ENCODE measurements at regions not wholly inside any gene's neighbourhood (a gene's known extent, or its start where the extent isn't known, plus 50 kb on each side); places are given as distances from the start of the nearest gene placed in this dataset.

- WGBS (ENCODE audit: extremely low coverage, insufficient coverage, insufficient read length): no CpG with 5 or more reads among the region's 2 CpGs
- no peak overlapping the region for H3K14ac ChIP-seq (ENCODE audit: low read length)
- no peaks in the 10 kb centered on the region for H3K4me1 ChIP-seq (ENCODE audit: control insufficient read depth in 1 of 2, insufficient read depth in 2 of 2, low read length in 2 of 2)
- H3K36me3 ChIP-seq (ENCODE audit: control insufficient read depth in 1 of 2, insufficient read depth in 2 of 2, low read length in 2 of 2): no peaks in the 10 kb centered on the region
- no peak overlapping the region for H3K4ac ChIP-seq (ENCODE audit: low read depth, low read length)
- H3K9ac ChIP-seq (ENCODE audit: low read length): no peak overlapping the region
- no peak overlapping the region for H2AK5ac ChIP-seq (ENCODE audit: low read length)
- H3K27me3 ChIP-seq (ENCODE audit: insufficient read depth, low read length): no peaks in the 10 kb centered on the region
- H3K4me2 ChIP-seq (ENCODE audit: low read length): no peak overlapping the region
- no peaks in the 10 kb centered on the region for H3K9me3 ChIP-seq (ENCODE audit: insufficient read depth, low read depth, low read length)
- no peak overlapping the region for H4K8ac ChIP-seq (ENCODE audit: low read depth, low read length)
- H4K12ac ChIP-seq (ENCODE audit: low read depth, low read length): no peak overlapping the region
- H2AFZ ChIP-seq (ENCODE audit: insufficient read depth, low read length, poor library complexity): no peak overlapping the region
- H3K18ac ChIP-seq (ENCODE audit: low read length): no peak overlapping the region
- H3K27ac ChIP-seq (ENCODE audit: low read depth, low read length): no peak overlapping the region
- H2BK120ac ChIP-seq (ENCODE audit: insufficient read depth, low read length, poor library complexity): no peak overlapping the region
- no peak overlapping the region for H3K23ac ChIP-seq (ENCODE audit: low read length)
- no peak overlapping the region for H2BK12ac ChIP-seq (ENCODE audit: low read length)
- peak; percentile 54 to 91 for DNase-seq
- H3K79me1 ChIP-seq (ENCODE audit: low read length): no peaks in the 10 kb centered on the region
- H2BK5ac ChIP-seq (ENCODE audit: low read depth, low read length, poor library complexity): no peak overlapping the region
- no peaks in the 10 kb centered on the region for H3K79me2 ChIP-seq (ENCODE audit: control insufficient read depth, insufficient read depth, low read length, poor library complexity)
- no peak overlapping the region for H3K4me3 ChIP-seq (ENCODE audit: low read depth, low read length)
- no peak overlapping the region for H4K91ac ChIP-seq (ENCODE audit: low read depth, low read length)
These were observed 204.6 kb downstream of the RND3 start for GRCh38 chr2:150282771-150283371.

- Histone ChIP-seq H3K9me3 (ENCODE audit: insufficient read depth, low read depth, low read length) (no peaks in the 10 kb centered on the region), H3K4me2 (ENCODE audit: low read length) (no peak overlapping the region), H3K27me3 (ENCODE audit: insufficient read depth, low read length) (no peaks in the 10 kb centered on the region), H3K4ac (ENCODE audit: low read depth, low read length) (no peak overlapping the region), H3K4me3 (ENCODE audit: low read depth, low read length) (no peak overlapping the region), H2BK12ac (ENCODE audit: low read length) (no peak overlapping the region), H2BK120ac (ENCODE audit: insufficient read depth, low read length, poor library complexity) (no peak overlapping the region), H3K14ac (ENCODE audit: low read length) (no peak overlapping the region), H4K8ac (ENCODE audit: low read depth, low read length) (no peak overlapping the region), H3K9ac (ENCODE audit: low read length) (no peak overlapping the region), H3K23ac (ENCODE audit: low read length) (no peak overlapping the region), H4K91ac (ENCODE audit: low read depth, low read length) (no peak overlapping the region), H2BK5ac (ENCODE audit: low read depth, low read length, poor library complexity) (no peak overlapping the region), H3K79me2 (ENCODE audit: control insufficient read depth, insufficient read depth, low read length, poor library complexity) (no peaks in the 10 kb centered on the region), H2AFZ (ENCODE audit: insufficient read depth, low read length, poor library complexity) (no peak overlapping the region), H3K36me3 (ENCODE audit: control insufficient read depth in 1 of 2, insufficient read depth in 2 of 2, low read length in 2 of 2) (no peaks in the 10 kb centered on the region), H2AK5ac (ENCODE audit: low read length) (no peak overlapping the region), H3K18ac (ENCODE audit: low read length) (no peak overlapping the region), H4K12ac (ENCODE audit: low read depth, low read length) (no peak overlapping the region), H3K27ac (ENCODE audit: low read depth, low read length) (no peak overlapping the region), H3K4me1 (ENCODE audit: control insufficient read depth in 1 of 2, insufficient read depth in 2 of 2, low read length in 2 of 2) (no peaks in the 10 kb centered on the region), H3K79me1 (ENCODE audit: low read length) (no peaks in the 10 kb centered on the region)
- DNase-seq: no peak
- WGBS (ENCODE audit: extremely low coverage, insufficient coverage, insufficient read length): no CpG with 5 or more reads among the region's 4 CpGs
These were observed 205.1 kb downstream of the RND3 start for GRCh38 chr2:150282357-150282756.

GRCh38 chr2:150280231-150280630, 207.2 kb downstream of the RND3 start:
- H3K79me2 ChIP-seq (ENCODE audit: control insufficient read depth, insufficient read depth, low read length, poor library complexity): no peaks in the 10 kb centered on the region
- WGBS (ENCODE audit: extremely low coverage, insufficient coverage, insufficient read length): no CpG with 5 or more reads among the region's 1 CpG

GRCh38 chr2:150279686-150280085, 207.8 kb downstream of the RND3 start:
- Histone ChIP-seq H4K91ac (ENCODE audit: low read depth, low read length) (no peak overlapping the region), H4K8ac (ENCODE audit: low read depth, low read length) (no peak overlapping the region), H3K9me3 (ENCODE audit: insufficient read depth, low read depth, low read length) (peaks cover 5% of the 10 kb centered on the region), H3K79me2 (ENCODE audit: control insufficient read depth, insufficient read depth, low read length, poor library complexity) (no peaks in the 10 kb centered on the region), H3K36me3 (ENCODE audit: control insufficient read depth in 1 of 2, insufficient read depth in 2 of 2, low read length in 2 of 2) (no peaks in the 10 kb centered on the region), H3K79me1 (ENCODE audit: low read length) (no peaks in the 10 kb centered on the region), H4K12ac (ENCODE audit: low read depth, low read length) (no peak overlapping the region), H3K27me3 (ENCODE audit: insufficient read depth, low read length) (no peaks in the 10 kb centered on the region), H3K4me2 (ENCODE audit: low read length) (no peak overlapping the region), H3K14ac (ENCODE audit: low read length) (no peak overlapping the region), H2BK5ac (ENCODE audit: low read depth, low read length, poor library complexity) (no peak overlapping the region), H2BK120ac (ENCODE audit: insufficient read depth, low read length, poor library complexity) (no peak overlapping the region), H2BK12ac (ENCODE audit: low read length) (no peak overlapping the region), H2AFZ (ENCODE audit: insufficient read depth, low read length, poor library complexity) (no peak overlapping the region), H2AK5ac (ENCODE audit: low read length) (no peak overlapping the region), H3K4ac (ENCODE audit: low read depth, low read length) (no peak overlapping the region), H3K4me3 (ENCODE audit: low read depth, low read length) (no peak overlapping the region), H3K9ac (ENCODE audit: low read length) (no peak overlapping the region), H3K4me1 (ENCODE audit: control insufficient read depth in 1 of 2, insufficient read depth in 2 of 2, low read length in 2 of 2) (no peaks in the 10 kb centered on the region), H3K27ac (ENCODE audit: low read depth, low read length) (no peak overlapping the region), H3K23ac (ENCODE audit: low read length) (no peak overlapping the region), H3K18ac (ENCODE audit: low read length) (no peak overlapping the region)
- no CpG with 5 or more reads among the region's 1 CpG for WGBS (ENCODE audit: extremely low coverage, insufficient coverage, insufficient read length)
- DNase-seq: no peak

More at GRCh38 chr2:150280231-150280630, 207.2 kb downstream of the RND3 start:
- no peak overlapping the region for H3K9ac ChIP-seq (ENCODE audit: low read length)
- H3K23ac ChIP-seq (ENCODE audit: low read length): no peak overlapping the region
- H4K91ac ChIP-seq (ENCODE audit: low read depth, low read length): no peak overlapping the region
- no peaks in the 10 kb centered on the region for H3K27me3 ChIP-seq (ENCODE audit: insufficient read depth, low read length)
- no peak overlapping the region for H3K18ac ChIP-seq (ENCODE audit: low read length)
- H3K27ac ChIP-seq (ENCODE audit: low read depth, low read length): no peak overlapping the region
- H3K4me2 ChIP-seq (ENCODE audit: low read length): no peak overlapping the region
- no peak overlapping the region for H2BK12ac ChIP-seq (ENCODE audit: low read length)
- H2AK5ac ChIP-seq (ENCODE audit: low read length): no peak overlapping the region
- H2BK5ac ChIP-seq (ENCODE audit: low read depth, low read length, poor library complexity): no peak overlapping the region
- no peak overlapping the region for H3K4me3 ChIP-seq (ENCODE audit: low read depth, low read length)
- H3K4me1 ChIP-seq (ENCODE audit: control insufficient read depth in 1 of 2, insufficient read depth in 2 of 2, low read length in 2 of 2): no peaks in the 10 kb centered on the region
- DNase-seq: peak in 1 of 2 donors; percentile 4
- no peak overlapping the region for H3K14ac ChIP-seq (ENCODE audit: low read length)
- no peaks in the 10 kb centered on the region for H3K79me1 ChIP-seq (ENCODE audit: low read length)
- no peak overlapping the region for H2BK120ac ChIP-seq (ENCODE audit: insufficient read depth, low read length, poor library complexity)
- no peaks in the 10 kb centered on the region for H3K36me3 ChIP-seq (ENCODE audit: control insufficient read depth in 1 of 2, insufficient read depth in 2 of 2, low read length in 2 of 2)
- peaks cover 5% of the 10 kb centered on the region for H3K9me3 ChIP-seq (ENCODE audit: insufficient read depth, low read depth, low read length)
- no peak overlapping the region for H4K12ac ChIP-seq (ENCODE audit: low read depth, low read length)
- no peak overlapping the region for H2AFZ ChIP-seq (ENCODE audit: insufficient read depth, low read length, poor library complexity)
- no peak overlapping the region for H4K8ac ChIP-seq (ENCODE audit: low read depth, low read length)
- no peak overlapping the region for H3K4ac ChIP-seq (ENCODE audit: low read depth, low read length)
